ENCODE measurements at regions not wholly inside any gene's neighbourhood (a gene's known extent, or its start where the extent isn't known, plus 50 kb on each side); places are given as distances from the start of the nearest gene placed in this dataset.

DNA sequence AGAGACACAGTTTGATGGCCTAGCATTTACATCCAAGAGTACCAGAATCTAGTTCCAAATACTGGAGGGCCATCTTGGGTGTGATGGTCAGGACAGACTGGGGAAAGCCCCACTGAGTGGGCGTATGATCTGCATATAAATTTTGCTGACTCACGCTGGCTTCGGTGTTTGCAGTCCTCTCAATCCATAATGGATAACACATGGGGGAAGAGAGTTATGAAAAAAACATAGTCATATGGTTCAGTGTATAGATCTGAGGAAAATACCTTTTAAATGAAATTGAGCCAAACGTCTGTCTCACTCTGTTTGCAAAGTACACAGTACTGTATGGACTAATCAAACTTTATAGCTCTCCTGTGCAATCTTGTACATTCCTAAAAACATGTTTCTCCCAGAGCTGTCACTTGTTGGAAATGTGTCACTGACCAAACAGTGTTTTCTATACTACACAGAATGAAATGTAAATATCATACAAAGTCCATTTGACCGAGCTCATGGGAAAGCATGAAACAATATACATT, 125.3 kb upstream of the THBS1 start:
- no peak overlapping the region for H3K4me3 ChIP-seq (ENCODE audit: low read depth, low read length)
- DNase-seq (ENCODE audit: low read depth) = peak; percentile 50
- TF ChIP-seq, protein P1, sequence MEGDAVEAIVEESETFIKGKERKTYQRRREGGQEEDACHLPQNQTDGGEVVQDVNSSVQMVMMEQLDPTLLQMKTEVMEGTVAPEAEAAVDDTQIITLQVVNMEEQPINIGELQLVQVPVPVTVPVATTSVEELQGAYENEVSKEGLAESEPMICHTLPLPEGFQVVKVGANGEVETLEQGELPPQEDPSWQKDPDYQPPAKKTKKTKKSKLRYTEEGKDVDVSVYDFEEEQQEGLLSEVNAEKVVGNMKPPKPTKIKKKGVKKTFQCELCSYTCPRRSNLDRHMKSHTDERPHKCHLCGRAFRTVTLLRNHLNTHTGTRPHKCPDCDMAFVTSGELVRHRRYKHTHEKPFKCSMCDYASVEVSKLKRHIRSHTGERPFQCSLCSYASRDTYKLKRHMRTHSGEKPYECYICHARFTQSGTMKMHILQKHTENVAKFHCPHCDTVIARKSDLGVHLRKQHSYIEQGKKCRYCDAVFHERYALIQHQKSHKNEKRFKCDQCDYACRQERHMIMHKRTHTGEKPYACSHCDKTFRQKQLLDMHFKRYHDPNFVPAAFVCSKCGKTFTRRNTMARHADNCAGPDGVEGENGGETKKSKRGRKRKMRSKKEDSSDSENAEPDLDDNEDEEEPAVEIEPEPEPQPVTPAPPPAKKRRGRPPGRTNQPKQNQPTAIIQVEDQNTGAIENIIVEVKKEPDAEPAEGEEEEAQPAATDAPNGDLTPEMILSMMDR (IDR thresholded peaks at IDR 0.05; ENCODE audit: insufficient read depth, low read depth, low read length, missing control alignments) = no peak

DNA sequence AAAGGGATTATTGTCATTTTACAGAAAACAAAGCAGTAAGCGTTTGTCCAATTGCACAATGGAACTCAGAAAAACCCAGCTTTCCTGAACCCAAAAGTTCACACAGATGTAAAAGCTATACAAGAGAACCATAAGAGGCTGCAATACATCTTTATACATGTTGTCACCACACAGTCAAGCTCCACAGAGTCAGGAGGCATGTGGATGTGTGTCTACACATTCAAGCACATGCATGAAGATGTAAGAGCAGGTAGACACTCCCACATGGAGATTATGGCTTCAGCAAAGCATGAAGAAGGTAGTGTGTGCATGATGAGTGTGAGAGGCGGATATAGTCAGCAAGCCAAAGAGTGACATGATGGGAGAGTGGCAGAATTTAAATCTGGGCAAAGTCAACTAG, 124.7 kb upstream of the THBS1 start:
- no peak for DNase-seq (ENCODE audit: low read depth)
- TF ChIP-seq, protein P1 (IDR thresholded peaks at IDR 0.05; ENCODE audit: insufficient read depth, low read depth, low read length, missing control alignments) = no peak
- no peak overlapping the region for H3K4me3 ChIP-seq (ENCODE audit: low read depth, low read length)

DNA sequence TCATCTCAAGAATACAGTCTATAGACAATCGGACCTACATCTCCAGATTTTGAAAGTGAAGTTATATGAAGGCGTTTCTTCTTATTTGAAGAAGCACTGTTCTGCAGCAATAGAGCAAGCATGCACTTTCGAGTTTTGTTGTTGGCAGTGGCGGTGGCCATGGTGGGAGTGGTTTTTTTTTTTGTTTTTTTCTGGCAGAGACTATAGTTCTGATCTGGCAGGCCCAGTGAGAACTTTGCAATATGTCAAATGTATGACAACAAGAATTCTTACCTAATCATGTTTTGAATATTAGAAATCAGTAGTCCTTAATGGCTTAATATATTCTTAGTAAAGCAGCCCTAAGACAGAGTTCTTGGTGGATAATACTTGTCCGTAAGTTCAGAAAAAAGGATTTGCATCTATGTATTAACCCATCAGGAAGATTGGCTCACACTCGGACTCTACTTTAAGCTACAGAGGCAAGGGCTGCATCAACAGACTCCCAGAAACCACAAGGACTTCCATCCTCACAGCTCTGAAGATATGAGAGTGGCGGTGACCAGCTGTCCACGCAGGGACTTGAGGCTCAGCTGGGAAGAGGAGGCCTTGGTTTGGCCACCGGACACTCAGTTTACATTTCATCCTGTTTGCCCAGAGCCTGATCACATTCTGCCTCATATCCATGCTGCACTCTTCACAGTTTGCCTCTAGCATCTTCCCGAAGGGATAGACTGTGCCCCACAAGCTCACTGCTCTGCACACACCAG, 124.1 kb upstream of the THBS1 start:
- TF ChIP-seq, protein P1 (IDR thresholded peaks at IDR 0.05; ENCODE audit: insufficient read depth, low read depth, low read length, missing control alignments) = no peak
- H3K4me3 ChIP-seq (ENCODE audit: low read depth, low read length) = no peak overlapping the region
- no peak for DNase-seq (ENCODE audit: low read depth)

DNA sequence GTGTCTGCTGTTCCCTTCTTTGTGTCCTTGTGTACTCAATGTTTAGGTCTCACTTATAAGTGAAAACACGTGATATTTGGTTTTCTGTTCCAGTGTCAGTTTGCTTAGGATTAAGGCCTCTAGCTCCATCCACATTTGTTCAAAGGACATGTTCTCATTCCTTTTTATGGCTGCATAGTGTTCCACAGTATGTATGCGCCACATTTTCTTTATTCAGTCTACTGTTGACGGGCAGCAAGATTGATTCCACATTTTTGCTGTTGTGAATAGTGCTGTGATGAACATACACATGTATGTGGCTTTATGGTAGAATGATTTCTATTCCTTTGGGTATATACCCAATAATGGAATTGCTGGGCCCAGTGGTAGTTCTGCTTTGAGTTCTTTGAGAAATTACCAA, 122.7 kb upstream of the THBS1 start:
- no peak overlapping the region for H3K4me3 ChIP-seq (ENCODE audit: low read depth, low read length)
- TF ChIP-seq, protein P1 (IDR thresholded peaks at IDR 0.05; ENCODE audit: insufficient read depth, low read depth, low read length, missing control alignments) = no peak
- no peak for DNase-seq (ENCODE audit: low read depth)

DNA sequence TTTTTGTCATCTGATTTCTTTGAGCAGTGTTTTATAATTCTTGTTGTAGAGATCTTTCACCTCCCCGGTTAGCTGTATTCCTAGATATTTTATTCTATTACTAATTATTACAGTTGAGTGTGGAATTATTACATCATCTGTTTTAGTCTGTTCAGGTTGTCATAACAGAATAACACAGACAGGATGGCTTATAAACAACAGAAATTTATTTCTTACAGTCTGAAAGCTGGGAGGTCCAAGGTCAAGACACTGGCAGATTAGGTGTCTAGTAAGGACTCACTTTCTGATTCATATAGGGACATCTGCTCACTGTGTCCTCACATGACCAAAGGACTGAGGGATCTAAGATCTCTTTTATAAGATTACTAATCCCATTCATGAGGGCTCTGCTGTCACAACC, 121.3 kb upstream of the THBS1 start:
- H3K4me3 ChIP-seq (ENCODE audit: low read depth, low read length) = no peak overlapping the region
- DNase-seq (ENCODE audit: low read depth) = no peak
- TF ChIP-seq, protein P1 (IDR thresholded peaks at IDR 0.05; ENCODE audit: insufficient read depth, low read depth, low read length, missing control alignments) = no peak

DNA sequence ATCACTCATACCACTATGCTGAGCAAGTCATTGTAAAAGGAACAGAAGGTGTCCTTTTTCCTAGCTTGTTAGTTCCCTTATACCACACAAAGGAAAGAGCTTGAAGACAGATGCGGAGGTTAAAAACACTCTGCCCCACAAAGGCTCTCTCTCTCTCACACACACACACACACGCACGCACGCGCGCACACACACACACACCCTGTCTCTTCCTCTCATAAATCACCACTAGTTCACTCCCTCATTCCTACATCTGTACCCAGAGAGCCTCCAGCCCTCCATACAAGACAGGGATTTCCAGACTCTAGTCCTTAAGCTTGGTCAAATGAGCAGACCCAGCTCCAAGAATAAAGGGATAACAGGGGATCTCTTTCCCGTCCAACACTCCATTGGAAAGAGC, 120.1 kb upstream of the THBS1 start:
- no peak for DNase-seq (ENCODE audit: low read depth)
- TF ChIP-seq, protein P1 (IDR thresholded peaks at IDR 0.05; ENCODE audit: insufficient read depth, low read depth, low read length, missing control alignments) = no peak
- H3K4me3 ChIP-seq (ENCODE audit: low read depth, low read length) = no peak overlapping the region

All from GM12865 (cell line).